ENCODE measurements at regions not wholly inside any gene's neighbourhood (a gene's known extent, or its start where the extent isn't known, plus 50 kb on each side); places are given as distances from the start of the nearest gene placed in this dataset.

DNA sequence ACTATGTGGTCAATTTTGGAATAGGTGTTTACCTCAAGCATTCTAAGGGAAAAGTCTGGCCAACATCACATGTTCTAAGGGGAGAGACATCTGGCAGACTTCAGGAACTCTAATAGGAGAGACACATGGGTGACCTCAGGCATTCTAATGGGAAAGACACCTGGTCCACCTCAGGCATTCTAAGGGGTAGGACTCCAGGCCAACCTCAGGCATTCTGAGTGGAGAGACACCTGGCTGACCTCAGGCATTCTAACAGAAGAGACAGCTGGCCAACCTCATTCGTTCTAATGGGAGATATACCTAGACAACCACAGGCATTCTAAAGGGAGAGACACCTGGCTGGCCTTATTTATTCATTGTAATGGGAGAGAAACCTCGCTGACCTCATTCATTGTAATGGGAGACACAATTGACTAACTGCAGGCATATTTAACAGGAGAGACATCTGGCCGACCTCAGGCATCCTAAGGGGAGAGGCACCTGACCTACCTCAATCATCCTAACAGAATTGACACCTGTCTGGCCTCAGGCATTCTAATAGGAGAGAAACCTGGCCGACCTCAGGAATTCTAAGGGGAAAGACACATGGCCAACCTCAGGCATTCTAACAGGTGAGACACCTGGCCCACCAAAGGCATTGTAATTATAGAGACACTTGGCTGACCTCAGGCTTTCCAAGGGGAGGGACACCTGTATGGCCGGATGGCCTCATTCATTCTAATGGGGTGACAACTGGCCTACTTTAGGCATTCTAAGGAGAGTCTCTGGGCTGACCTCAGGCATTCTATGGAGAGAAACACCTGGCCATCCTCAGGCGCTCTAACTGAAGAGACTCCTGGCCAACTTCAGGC, 1346.8 kb downstream of the UQCRFS1 start (continued):
- TF ChIP-seq KLF7 (tag by site-specific recombination; IDR thresholded peaks at IDR 0.05; ENCODE audit: borderline replicate concordance) (no peak), ZNF624 (tag by site-specific recombination; IDR thresholded peaks at IDR 0.05) (no peak), RBAK (tag by site-specific recombination; IDR thresholded peaks at IDR 0.05) (no peak), HOXC10 (CRISPR knock-in tag; IDR thresholded peaks at IDR 0.05) (no peak)

DNA sequence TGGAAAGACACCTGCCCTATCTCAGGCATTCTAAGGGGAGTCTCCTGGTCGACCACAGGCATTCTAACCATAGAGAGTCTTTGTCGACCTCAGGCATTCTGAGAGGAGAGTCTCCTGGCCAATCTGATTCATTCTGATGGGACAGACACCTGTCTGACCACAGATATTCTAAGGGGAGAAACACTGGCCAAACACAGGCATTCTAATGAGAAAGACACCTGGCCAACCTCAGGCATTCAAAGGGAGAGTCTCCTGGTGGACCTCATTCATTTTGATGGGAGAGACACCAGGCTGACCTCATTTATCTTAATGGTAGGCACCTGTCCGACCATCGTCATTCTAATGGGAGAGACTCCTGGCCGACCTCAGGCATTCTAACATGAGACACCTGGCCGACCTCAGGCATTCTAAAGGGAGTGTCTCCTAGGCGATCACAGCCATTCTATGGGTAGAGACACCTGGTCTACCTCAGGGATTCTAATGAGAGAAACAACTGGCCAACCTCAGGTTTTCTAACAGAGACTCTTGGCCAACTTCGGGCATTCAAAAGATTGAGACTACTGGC, 1351.5 kb downstream of the UQCRFS1 start:
- CTCF ChIA-PET = no interaction called here
- Histone ChIP-seq H3K27ac (ENCODE audit: extremely low read depth, low read depth, low read length) (no peak overlapping the region), H3K9me3 (ENCODE audit: control insufficient read depth, insufficient read depth, low read depth, low read length) (peaks cover 10% of the 10 kb centered on the region)

DNA sequence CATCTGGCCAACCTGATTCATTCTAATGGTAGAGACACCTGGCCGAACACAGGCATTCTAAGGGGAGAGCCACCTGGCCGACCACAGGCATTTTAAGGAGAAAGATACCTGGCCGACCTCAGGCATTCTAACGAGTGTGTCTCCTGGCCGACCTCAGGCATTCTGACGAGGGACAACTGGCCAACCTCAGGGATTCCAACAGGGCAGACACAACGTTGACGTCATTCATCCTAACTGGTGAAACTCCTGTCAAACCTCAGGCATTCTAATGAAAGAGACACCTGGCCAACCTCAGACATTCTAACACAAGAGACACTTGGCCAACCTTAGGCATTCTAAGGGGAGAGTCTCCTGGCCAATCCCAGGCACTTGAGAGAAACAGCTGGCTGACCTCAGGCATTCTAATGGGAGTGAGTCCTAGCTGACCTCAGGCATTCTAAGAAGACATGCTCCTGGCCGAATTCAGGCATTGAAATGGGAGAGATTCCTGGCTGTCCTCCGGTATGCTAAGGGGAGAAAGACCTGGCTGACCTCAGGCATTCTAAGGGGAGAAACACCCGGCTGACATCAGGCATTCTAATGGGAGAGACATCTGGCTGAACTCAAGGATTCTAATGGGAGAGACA, 1352.5 kb downstream of the UQCRFS1 start:
- ChIA-PET POLR2A (no interaction called here), CTCF (no interaction called here)
- no peak overlapping the region for H3K4me3 ChIP-seq (ENCODE audit: low read depth, low read length)
- no peaks in the 10 kb centered on the region for H3K36me3 ChIP-seq (ENCODE audit: control insufficient read depth in 2 of 2, insufficient read depth in 1 of 2, low read length in 2 of 2)
- H3K4me1 ChIP-seq (ENCODE audit: control insufficient read depth, insufficient read depth, low read length) = no peaks in the 10 kb centered on the region
- peaks cover 10% of the 10 kb centered on the region for H3K9me3 ChIP-seq (ENCODE audit: control insufficient read depth, insufficient read depth, low read depth, low read length)
- no peak overlapping the region for H3K27ac ChIP-seq (ENCODE audit: extremely low read depth, low read depth, low read length)
- no peak for TF ChIP-seq HOXD13 (CRISPR knock-in tag; IDR thresholded peaks at IDR 0.05; ENCODE audit: borderline replicate concordance)
- TF ChIP-seq ZNF624 (tag by site-specific recombination; IDR thresholded peaks at IDR 0.05) = no peak
- TF ChIP-seq ZNF341 (tag by site-specific recombination; IDR thresholded peaks at IDR 0.05; ENCODE audit: low read depth) = no peak
- TF ChIP-seq SETDB1 (IDR thresholded peaks at IDR 0.05; ENCODE audit: insufficient read length, low read length) = no peak
- TF ChIP-seq ZNF366 (tag by site-specific recombination; conservative IDR thresholded peaks at IDR 0.05) = no peak
- TF ChIP-seq ZNF335 (tag by site-specific recombination; conservative IDR thresholded peaks at IDR 0.05) = no peak
- TF ChIP-seq, protein P1, sequence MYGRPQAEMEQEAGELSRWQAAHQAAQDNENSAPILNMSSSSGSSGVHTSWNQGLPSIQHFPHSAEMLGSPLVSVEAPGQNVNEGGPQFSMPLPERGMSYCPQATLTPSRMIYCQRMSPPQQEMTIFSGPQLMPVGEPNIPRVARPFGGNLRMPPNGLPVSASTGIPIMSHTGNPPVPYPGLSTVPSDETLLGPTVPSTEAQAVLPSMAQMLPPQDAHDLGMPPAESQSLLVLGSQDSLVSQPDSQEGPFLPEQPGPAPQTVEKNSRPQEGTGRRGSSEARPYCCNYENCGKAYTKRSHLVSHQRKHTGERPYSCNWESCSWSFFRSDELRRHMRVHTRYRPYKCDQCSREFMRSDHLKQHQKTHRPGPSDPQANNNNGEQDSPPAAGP (tag by site-specific recombination; IDR thresholded peaks at IDR 0.05) = no peak
- TF ChIP-seq ZNF501 (tag by site-specific recombination; IDR thresholded peaks at IDR 0.05) = no peak
- TF ChIP-seq, protein P2, sequence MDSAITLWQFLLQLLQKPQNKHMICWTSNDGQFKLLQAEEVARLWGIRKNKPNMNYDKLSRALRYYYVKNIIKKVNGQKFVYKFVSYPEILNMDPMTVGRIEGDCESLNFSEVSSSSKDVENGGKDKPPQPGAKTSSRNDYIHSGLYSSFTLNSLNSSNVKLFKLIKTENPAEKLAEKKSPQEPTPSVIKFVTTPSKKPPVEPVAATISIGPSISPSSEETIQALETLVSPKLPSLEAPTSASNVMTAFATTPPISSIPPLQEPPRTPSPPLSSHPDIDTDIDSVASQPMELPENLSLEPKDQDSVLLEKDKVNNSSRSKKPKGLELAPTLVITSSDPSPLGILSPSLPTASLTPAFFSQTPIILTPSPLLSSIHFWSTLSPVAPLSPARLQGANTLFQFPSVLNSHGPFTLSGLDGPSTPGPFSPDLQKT (IDR thresholded peaks at IDR 0.05; ENCODE audit: borderline replicate concordance, low read depth, low read length) = no peak
- no peak for TF ChIP-seq BCL11B (tag by site-specific recombination; IDR thresholded peaks at IDR 0.05; ENCODE audit: low read depth)
- TF ChIP-seq ZNF792 (tag by site-specific recombination; IDR thresholded peaks at IDR 0.05) = no peak

More for the DNA sequence above, 1351.5 kb downstream of the UQCRFS1 start:
- no peaks in the 10 kb centered on the region for H3K36me3 ChIP-seq (ENCODE audit: control insufficient read depth in 2 of 2, insufficient read depth in 1 of 2, low read length in 2 of 2)
- no peak for TF ChIP-seq ZNF529 (tag by site-specific recombination; IDR thresholded peaks at IDR 0.05; ENCODE audit: insufficient replicate concordance)
- TF ChIP-seq KLF16 (tag by site-specific recombination; IDR thresholded peaks at IDR 0.05) = no peak
- TF ChIP-seq, protein P3, sequence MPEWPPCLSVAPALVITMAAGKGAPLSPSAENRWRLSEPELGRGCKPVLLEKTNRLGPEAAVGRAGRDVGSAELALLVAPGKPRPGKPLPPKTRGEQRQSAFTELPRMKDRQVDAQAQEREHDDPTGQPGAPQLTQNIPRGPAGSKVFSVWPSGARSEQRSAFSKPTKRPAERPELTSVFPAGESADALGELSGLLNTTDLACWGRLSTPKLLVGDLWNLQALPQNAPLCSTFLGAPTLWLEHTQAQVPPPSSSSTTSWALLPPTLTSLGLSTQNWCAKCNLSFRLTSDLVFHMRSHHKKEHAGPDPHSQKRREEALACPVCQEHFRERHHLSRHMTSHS (tag by site-specific recombination; IDR thresholded peaks at IDR 0.05) = no peak
- TF ChIP-seq ZNF626 (tag by site-specific recombination; IDR thresholded peaks at IDR 0.05) = no peak
- TF ChIP-seq WT1 (tag by site-specific recombination; IDR thresholded peaks at IDR 0.05) = no peak
- TF ChIP-seq, protein P4, sequence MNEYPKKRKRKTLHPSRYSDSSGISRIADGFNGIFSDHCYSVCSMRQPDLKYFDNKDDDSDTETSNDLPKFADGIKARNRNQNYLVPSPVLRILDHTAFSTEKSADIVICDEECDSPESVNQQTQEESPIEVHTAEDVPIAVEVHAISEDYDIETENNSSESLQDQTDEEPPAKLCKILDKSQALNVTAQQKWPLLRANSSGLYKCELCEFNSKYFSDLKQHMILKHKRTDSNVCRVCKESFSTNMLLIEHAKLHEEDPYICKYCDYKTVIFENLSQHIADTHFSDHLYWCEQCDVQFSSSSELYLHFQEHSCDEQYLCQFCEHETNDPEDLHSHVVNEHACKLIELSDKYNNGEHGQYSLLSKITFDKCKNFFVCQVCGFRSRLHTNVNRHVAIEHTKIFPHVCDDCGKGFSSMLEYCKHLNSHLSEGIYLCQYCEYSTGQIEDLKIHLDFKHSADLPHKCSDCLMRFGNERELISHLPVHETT (tag by site-specific recombination; IDR thresholded peaks at IDR 0.05) = no peak
- TF ChIP-seq ZNF501 (tag by site-specific recombination; IDR thresholded peaks at IDR 0.05) = no peak
- no peak for TF ChIP-seq ZNF311 (tag by site-specific recombination; IDR thresholded peaks at IDR 0.05; ENCODE audit: borderline replicate concordance)
- TF ChIP-seq ZXDB (tag by site-specific recombination; IDR thresholded peaks at IDR 0.05) = no peak
- TF ChIP-seq ZNF621 (tag by site-specific recombination; IDR thresholded peaks at IDR 0.05) = no peak
- TF ChIP-seq ZNF214 (tag by site-specific recombination; IDR thresholded peaks at IDR 0.05; ENCODE audit: borderline replicate concordance) = no peak
- no peak for TF ChIP-seq ZNF335 (tag by site-specific recombination; conservative IDR thresholded peaks at IDR 0.05)
- TF ChIP-seq, protein P5, sequence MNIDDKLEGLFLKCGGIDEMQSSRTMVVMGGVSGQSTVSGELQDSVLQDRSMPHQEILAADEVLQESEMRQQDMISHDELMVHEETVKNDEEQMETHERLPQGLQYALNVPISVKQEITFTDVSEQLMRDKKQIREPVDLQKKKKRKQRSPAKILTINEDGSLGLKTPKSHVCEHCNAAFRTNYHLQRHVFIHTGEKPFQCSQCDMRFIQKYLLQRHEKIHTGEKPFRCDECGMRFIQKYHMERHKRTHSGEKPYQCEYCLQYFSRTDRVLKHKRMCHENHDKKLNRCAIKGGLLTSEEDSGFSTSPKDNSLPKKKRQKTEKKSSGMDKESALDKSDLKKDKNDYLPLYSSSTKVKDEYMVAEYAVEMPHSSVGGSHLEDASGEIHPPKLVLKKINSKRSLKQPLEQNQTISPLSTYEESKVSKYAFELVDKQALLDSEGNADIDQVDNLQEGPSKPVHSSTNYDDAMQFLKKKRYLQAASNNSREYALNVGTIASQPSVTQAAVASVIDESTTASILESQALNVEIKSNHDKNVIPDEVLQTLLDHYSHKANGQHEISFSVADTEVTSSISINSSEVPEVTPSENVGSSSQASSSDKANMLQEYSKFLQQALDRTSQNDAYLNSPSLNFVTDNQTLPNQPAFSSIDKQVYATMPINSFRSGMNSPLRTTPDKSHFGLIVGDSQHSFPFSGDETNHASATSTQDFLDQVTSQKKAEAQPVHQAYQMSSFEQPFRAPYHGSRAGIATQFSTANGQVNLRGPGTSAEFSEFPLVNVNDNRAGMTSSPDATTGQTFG (tag by site-specific recombination; IDR thresholded peaks at IDR 0.05; ENCODE audit: borderline replicate concordance) = no peak
- TF ChIP-seq ZNF221 (tag by site-specific recombination; IDR thresholded peaks at IDR 0.05; ENCODE audit: borderline replicate concordance) = no peak
- H3K4me1 ChIP-seq (ENCODE audit: control insufficient read depth, insufficient read depth, low read length) = no peaks in the 10 kb centered on the region
- POLR2A ChIA-PET = no interaction called here
- H3K4me3 ChIP-seq (ENCODE audit: low read depth, low read length) = no peak overlapping the region
